HG03457 (cell line): ENCODE measurements at regions not wholly inside any gene's neighbourhood (a gene's known extent, or its start where the extent isn't known, plus 50 kb on each side); places are given as distances from the start of the nearest gene placed in this dataset.

Experiments used
- ATAC-seq: cut with Tn5 transposase; IDR thresholded peaks from one replicate; pipeline ENCODE4 v1.9.1; 2021; ENCODE audit warnings: moderate number of reproducible peaks; ENCODE audit not compliant: unreplicated experiment

GRCh38 chr7:25952261-25953057 is 199.5 kb upstream of the NFE2L3 start:
- no peak for ATAC-seq

DNA sequence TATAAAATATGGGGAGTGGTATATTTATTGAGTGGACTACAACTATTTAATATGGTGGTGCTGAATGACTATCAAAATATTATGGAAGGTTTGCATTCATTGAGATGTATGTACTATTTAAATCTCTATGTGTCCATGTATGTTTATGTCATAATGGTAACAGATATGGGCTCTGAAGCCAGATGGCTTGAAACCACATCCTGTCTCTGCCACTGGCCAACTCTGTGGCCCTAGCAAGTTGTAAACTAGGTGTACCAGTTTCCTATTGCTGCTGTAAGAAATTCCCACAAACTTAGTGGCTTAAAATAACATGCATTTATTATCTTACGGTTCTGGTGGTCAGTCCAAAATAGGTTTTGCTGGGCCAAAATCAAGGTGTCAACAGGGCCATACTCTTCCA is 198.1 kb upstream of the NFE2L3 start:
- ATAC-seq, result no peak

DNA sequence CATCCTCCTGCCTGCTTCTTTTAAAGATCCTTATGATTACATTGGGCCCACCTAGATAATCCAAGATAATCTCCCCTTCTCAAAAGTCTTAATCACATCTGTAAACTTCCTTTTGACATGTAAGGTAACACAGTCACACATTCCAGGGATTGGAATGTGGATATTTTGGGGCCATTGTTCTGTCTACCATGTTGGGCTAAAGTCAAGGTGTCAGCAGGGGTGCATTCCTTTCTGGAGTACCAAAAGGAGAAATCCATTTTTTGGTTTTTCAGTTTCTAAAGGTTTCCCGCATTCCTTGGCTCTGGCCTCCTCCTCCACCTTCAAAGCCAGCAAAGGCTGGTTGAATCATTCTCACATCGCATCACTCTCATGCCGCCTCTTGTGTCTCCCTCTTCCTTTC is 197.6 kb upstream of the NFE2L3 start:
- no peak for ATAC-seq

- ATAC-seq, result no peak
Observed at GRCh38 chr7:25959168-25959734, 192.7 kb upstream of the NFE2L3 start.

DNA sequence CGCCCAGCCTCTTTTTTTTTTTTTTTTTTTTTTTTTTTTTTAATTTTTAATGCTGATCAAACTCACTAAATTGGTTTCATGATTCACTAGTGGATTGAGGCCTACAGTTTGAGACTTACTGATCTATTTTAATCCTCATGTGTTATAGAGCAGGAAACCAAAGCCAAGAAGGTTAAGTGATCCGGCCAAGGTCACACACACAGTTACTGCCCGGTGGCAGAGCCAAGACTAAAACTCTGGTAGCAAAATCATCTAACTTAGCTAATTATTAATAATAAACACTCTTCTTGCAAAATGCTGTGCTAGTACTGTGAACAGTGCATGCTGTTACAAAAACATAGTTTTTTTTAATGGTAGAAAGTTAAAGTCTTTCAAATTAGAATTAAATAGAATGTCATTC is 188.3 kb upstream of the NFE2L3 start:
- ATAC-seq, result no peak

- ATAC-seq, result no peak
Observed at GRCh38 chr7:25964483-25964991, 187.5 kb upstream of the NFE2L3 start.

DNA sequence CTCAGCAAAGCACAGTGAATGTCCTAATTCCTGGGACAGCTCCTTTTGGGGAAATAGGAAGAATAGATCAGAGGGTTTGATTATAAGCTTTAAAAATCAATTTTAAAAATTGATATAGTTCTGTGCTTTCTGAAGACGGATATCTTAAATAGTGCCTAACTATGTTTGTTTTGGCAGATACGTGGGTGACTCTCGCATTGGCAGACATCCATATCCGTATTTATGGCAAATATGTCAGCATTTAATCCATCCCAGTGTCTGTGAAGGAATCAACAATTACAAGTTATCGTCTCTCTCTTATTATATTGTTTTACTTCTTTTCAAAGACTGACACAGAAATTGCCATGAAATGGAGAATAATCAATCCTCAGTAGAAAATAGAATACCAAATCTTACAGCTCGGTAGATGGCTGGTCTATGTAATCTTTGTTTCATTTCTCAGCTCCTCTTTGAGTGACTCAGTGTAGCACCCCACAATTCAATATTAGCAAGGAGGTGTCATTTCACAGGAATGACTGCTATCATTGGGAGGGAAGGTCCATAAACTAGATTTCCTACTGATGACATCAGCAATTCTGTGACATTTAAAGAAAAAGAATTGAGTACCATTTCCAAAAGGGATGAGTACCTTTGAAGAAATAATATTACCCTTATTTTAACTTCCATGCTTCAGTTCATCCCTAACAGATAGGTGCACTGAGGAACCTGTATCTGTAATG is 186.4 kb upstream of the NFE2L3 start:
- ATAC-seq, result no peak

- ATAC-seq, result no peak
Observed at GRCh38 chr7:25966469-25966868, 185.5 kb upstream of the NFE2L3 start.

DNA sequence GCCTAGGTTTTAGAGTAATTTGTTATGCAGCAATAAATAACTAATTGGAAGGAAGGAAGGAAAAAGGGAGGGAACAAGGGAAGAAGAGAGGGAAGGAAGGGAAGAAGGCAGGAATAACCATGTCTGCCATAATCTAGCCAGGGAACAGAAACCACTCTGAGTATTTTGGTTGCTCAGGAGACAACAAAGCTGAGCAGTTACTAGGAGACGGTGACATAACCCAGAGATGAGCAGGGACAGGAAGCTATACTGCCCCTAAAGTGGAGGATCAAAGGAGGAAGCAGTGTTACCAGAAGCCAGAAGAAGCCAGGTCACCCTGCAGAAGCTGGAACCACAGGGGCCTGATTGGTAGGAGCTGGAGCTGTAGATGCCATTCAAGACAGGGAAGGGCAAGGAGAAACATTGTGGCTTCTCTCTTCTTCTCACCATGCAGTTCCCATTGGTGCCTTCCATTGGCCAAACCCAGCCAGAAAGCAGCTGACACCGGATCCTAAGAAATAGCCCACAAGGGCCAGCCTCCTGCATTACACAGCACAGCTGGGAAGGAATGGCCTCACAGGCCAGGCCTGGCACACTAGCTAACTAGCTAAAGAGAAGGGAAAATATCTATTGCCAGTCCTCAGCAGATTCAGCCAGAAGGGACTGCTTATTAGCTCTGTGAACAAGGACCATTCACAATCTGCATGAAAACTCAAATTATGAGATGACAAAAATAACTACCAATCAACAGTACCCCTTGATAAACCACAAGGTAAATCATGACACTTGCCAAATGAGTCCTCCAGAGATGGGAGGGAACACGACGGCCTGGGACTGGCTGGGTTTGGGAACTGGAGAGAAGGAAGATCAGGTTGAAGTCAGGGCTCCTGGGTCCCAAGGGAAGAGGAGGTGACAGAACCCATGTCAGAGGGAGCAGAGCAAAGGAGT is 184.5 kb upstream of the NFE2L3 start:
- ATAC-seq, result peak; percentile 15

- ATAC-seq, result peak; percentile 49
Observed at GRCh38 chr7:25968205-25968993, 183.6 kb upstream of the NFE2L3 start.

- ATAC-seq, result no peak
Observed at GRCh38 chr7:25970356-25970755, 181.6 kb upstream of the NFE2L3 start.

DNA sequence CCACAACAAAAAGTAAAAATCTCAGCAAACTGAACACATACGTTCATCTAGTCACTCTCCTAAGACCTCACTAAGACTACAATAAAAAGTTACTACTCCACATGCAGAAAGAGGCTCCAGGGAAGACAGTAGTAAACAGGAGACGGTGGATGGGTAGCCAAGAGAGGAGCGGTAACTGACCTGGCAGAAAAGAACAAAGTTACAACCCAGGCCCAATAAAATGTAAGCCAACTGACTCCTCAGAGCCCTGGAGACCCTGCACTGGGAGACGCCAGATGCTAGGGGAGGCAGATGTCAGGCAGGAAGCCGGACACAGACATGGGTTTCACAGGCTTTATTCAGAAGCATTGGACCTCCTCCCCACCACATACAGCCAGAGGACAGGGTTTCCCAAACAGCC is 181.1 kb upstream of the NFE2L3 start:
- ATAC-seq, result no peak

- no peak for ATAC-seq
Observed at GRCh38 chr7:25976630-25977029, 175.4 kb upstream of the NFE2L3 start.

GRCh38 chr7:25978466-25978865 is 173.5 kb upstream of the NFE2L3 start:
- no peak for ATAC-seq

DNA sequence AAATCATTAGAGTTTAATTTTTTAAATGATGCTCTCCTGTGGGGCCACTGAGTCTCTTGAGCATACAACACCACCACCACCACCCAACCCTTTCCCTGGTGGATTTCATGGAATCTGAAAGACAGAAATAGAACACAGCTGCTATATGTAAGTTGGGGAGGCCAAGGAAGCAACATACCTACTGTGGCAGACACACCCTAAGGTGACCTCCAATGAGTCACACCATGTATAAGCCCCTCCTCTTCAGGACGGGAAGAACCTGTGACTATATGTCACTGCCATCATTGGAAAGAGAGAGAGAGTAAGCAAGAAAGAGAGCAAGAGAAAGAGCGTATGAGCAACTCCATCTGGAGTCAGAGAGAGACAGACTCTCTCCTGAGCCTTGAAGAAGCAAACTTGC is 172.4 kb upstream of the NFE2L3 start:
- ATAC-seq, result no peak

- ATAC-seq, result no peak
Observed at GRCh38 chr7:25982684-25983083, 169.3 kb upstream of the NFE2L3 start.

- no peak for ATAC-seq
Observed at GRCh38 chr7:25985196-25985595, 166.8 kb upstream of the NFE2L3 start.

DNA sequence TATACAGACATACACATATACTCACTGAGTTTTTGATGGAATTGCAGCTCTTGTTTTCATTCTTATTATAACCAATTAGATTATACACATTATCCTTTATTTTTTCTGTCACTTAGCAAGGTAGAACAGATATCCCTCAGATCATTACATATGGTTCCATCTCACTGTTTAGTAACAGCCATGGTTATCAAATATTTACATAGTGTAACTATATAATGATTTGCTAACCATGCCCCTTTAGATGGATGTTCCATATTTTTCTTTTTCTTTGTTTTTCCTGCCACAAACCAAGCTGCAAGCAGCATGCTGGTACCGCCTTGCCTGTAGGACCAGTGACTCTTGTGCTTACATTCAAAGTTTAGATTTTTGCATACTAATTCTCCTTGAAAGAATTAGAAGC is 163.4 kb upstream of the NFE2L3 start:
- no peak for ATAC-seq

DNA sequence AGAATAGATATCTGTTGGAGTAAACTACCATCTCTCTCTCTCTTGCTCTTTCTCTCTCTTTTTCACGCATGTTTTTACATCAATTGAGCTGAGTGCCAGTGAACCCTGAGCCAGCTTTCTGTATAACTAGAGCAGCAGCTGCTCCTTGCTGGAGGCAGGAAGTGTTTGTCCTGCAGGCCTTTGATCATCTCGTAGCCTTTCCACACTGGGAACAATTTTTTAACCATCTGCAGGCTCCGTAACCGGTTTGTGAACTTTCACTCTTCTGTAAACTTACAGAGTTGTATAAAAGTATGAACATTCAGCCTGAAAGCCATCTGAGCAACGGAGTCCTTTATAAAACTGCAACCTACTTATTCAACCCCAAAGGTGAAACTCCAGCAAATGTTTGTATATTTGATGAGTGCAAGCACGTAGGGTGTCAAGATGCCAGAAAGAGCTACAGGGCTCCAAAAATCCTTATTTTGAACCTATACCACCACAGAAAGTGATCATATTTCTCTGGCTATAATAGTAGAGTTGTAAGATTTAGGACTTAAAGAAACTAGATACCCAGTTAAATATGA is 162.8 kb upstream of the NFE2L3 start:
- ATAC-seq, result no peak
